HG03060 (cell line): ENCODE measurements at regions not wholly inside any gene's neighbourhood (a gene's known extent, or its start where the extent isn't known, plus 50 kb on each side); places are given as distances from the start of the nearest gene placed in this dataset.
"Not testable (repeated sequence)": the region's sequence is repeated elsewhere in the genome, so short reads cannot be mapped to it uniquely, and the experiment has no call there.

ENCODE experiments used
- ATAC-seq: cut with Tn5 transposase; IDR thresholded peaks from one replicate; pipeline ENCODE4 v1.9.1; 2021; ENCODE audit warnings: low read depth, moderate number of reproducible peaks; ENCODE audit not compliant: unreplicated experiment

- no peak for ATAC-seq
Observed at GRCh38 chr5:116814626-116815385, 240.2 kb upstream of the SEMA6A start.

GRCh38 chr5:116813906-116814305, 239.3 kb upstream of the SEMA6A start:
- no peak for ATAC-seq

- ATAC-seq = no peak
Observed at GRCh38 chr5:116813356-116813755, 238.7 kb upstream of the SEMA6A start.

- no peak for ATAC-seq
Observed at GRCh38 chr5:116810951-116811350, 236.3 kb upstream of the SEMA6A start.

GRCh38 chr5:116806836-116807235, 232.2 kb upstream of the SEMA6A start:
- ATAC-seq = no peak

- ATAC-seq = no peak
Observed at GRCh38 chr5:116799401-116799800, 224.8 kb upstream of the SEMA6A start.

- no peak for ATAC-seq
Observed at GRCh38 chr5:116795189-116795588, 220.6 kb upstream of the SEMA6A start.

- ATAC-seq = no peak
Observed at GRCh38 chr5:116789522-116789921, 214.9 kb upstream of the SEMA6A start.

GRCh38 chr5:116788851-116789403, 214.3 kb upstream of the SEMA6A start:
- no peak for ATAC-seq

GRCh38 chr5:116787570-116787969, 212.9 kb upstream of the SEMA6A start:
- ATAC-seq = no peak

GRCh38 chr5:116785106-116785505, 210.5 kb upstream of the SEMA6A start:
- no peak for ATAC-seq

- ATAC-seq = no peak
Observed at GRCh38 chr5:116779846-116780245, 205.2 kb upstream of the SEMA6A start.

- no peak for ATAC-seq
Observed at GRCh38 chr5:116778651-116779280, 204.1 kb upstream of the SEMA6A start.

GRCh38 chr5:116778032-116778431, 203.4 kb upstream of the SEMA6A start:
- ATAC-seq = no peak

- no peak for ATAC-seq
Observed at GRCh38 chr5:116773926-116774325, 199.3 kb upstream of the SEMA6A start.

GRCh38 chr5:116772806-116773205, 198.2 kb upstream of the SEMA6A start:
- ATAC-seq = no peak

GRCh38 chr5:116772152-116772501, 197.5 kb upstream of the SEMA6A start:
- no peak for ATAC-seq

GRCh38 chr5:116771466-116772151, 197.0 kb upstream of the SEMA6A start:
- ATAC-seq = no peak

GRCh38 chr5:116769953-116770352, 195.3 kb upstream of the SEMA6A start:
- ATAC-seq = not testable (repeated sequence)

- no peak for ATAC-seq
Observed at GRCh38 chr5:116769470-116769869, 194.8 kb upstream of the SEMA6A start.

- peak; percentile 47 for ATAC-seq
Observed at GRCh38 chr5:116766470-116766947, 191.9 kb upstream of the SEMA6A start.
